ENCODE measurements at regions not wholly inside any gene's neighbourhood (a gene's known extent, or its start where the extent isn't known, plus 50 kb on each side); places are given as distances from the start of the nearest gene placed in this dataset.

DNA sequence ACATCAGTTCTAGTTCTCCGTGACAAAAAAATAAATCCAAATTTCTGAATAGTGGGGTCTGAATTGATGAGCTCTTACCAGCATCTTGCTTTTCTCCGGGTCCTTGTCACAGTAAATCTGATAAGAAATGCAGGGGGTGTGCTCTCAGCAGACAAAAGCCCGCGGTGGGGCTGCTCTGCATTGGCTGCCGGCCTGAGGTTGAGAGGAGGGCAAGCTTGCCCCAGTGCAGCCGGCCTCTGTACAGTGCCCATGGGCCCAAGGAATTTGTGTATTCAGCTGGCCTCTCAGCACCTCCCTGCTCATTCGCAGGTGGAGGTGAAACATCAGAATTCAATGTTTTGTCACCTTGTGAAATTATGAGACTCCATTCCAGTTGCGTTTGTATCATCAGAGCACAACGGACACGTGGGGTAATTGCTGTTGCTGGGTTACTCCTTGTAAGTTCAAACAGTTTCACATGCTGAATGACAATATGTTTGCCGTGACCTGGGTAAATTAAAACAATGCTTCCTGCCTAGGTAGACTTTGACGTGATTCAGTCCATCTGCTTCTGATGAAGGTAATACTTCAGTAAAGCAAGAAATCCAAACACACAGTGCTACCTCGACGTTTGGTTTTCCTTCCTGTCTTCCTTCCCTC, 596.4 kb downstream of the MID1IP1 start:
- TF ChIP-seq, protein P1, sequence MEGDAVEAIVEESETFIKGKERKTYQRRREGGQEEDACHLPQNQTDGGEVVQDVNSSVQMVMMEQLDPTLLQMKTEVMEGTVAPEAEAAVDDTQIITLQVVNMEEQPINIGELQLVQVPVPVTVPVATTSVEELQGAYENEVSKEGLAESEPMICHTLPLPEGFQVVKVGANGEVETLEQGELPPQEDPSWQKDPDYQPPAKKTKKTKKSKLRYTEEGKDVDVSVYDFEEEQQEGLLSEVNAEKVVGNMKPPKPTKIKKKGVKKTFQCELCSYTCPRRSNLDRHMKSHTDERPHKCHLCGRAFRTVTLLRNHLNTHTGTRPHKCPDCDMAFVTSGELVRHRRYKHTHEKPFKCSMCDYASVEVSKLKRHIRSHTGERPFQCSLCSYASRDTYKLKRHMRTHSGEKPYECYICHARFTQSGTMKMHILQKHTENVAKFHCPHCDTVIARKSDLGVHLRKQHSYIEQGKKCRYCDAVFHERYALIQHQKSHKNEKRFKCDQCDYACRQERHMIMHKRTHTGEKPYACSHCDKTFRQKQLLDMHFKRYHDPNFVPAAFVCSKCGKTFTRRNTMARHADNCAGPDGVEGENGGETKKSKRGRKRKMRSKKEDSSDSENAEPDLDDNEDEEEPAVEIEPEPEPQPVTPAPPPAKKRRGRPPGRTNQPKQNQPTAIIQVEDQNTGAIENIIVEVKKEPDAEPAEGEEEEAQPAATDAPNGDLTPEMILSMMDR (conservative IDR thresholded peaks at IDR 0.05), result no peak
- H3K27ac ChIP-seq, result no peak overlapping the region

DNA sequence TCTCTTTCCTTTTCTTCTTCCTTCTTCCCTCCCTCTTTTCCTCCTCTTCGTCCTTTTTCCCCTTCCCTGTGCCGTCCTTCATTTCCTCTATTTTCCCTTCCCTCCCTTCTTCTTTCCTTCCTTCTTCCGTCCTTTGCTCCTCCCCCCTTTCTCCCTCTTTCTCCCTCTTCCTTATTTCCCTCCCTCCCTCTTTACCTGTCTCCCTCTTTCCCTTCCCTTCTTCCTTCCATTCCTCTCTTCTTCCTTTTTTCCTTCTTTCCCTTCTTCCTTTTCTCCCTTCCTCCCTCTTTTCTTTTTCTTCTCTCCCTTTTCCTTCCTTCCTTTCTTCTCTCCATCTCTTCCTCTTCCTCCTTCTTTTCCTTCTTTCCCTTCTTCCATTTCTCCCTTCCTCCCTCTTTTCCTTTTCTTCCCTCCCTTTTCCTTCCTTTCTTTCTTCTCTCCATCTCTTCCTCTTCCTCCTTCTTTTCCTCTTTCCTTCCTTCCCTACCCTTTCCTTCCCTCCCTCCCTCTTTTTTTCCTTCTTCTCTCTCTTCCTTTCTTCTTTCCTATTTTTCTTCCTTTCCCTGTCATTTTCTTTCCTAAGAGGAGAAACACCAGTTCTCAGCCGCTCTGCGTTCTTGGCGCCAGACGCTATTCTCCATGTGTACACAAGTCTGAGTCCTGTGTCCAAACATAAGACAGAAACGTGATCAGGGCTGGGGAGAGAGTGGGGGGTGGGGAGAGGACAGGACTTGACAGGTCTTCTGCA, 597.1 kb downstream of the MID1IP1 start:
- no peak overlapping the region for H3K27ac ChIP-seq
- TF ChIP-seq, protein P1 (conservative IDR thresholded peaks at IDR 0.05), result no peak

DNA sequence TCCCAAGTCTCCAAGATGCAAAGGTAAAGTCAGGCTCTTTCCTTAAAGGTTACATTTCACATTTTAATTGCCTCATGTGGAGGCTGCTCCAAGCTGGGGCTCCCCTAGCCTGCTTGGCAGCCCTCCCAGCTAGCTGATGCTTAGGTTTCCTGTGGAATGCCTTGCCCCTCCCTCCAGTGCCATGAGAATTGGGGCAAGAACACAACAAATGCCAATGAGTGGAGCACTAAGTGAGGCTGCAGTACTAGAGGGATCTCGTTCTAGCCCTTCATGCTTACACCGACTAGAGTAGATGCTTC, 597.7 kb downstream of the MID1IP1 start:
- TF ChIP-seq, protein P1 (conservative IDR thresholded peaks at IDR 0.05), result no peak
- no peak overlapping the region for H3K27ac ChIP-seq

DNA sequence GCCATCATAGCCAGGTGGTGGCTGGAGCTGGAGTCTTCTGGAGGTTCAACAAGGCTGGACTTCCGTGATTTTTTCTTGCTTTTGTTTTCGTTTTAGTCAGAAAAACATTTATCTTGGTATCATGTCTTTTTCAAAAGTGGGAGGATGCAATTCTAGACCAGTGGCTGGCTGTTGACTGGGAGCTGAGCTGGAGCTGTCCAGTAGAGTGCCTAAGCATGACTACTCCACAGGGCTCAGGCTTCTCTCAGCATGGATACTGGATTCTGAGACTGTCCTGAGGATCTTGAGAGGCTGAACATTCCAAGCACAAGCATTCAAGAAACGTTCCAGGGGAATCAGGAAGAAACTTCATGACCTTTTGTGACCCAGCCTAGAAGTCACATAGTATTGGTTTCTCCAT, 598.1 kb downstream of the MID1IP1 start:
- H3K27ac ChIP-seq, result no peak overlapping the region
- TF ChIP-seq, protein P1 (conservative IDR thresholded peaks at IDR 0.05), result no peak

DNA sequence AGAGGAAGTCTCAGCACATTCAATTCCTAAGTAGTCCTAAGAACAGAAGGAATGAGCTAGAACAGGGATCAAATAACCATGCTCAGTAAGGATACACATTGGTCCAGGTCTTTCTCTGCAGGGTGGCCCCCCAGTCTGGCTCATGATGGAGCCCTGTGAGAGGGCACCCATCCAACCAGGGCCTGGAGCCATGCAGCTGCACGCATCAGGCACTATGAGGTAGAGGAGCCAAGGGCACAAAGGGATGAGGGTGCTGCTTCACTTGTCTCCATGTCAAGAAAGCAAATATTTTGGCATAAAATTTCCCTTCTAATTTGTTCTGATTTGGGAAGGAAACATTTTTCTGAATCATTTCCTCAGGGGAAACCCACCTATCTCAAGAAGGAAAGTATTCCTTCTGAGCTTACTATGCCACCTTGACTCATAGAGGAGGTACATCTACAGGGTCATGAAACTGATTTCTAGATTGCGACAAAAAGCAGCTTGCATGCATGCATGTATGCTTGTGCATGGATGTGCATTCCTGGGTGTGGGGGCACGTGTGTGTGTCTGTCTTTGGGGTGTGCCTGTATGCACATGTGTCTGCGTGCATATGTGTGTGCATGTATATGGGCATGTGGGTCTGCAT, 600.3 kb downstream of the MID1IP1 start:
- TF ChIP-seq, protein P1 (conservative IDR thresholded peaks at IDR 0.05), result no peak
- no peak overlapping the region for H3K27ac ChIP-seq

DNA sequence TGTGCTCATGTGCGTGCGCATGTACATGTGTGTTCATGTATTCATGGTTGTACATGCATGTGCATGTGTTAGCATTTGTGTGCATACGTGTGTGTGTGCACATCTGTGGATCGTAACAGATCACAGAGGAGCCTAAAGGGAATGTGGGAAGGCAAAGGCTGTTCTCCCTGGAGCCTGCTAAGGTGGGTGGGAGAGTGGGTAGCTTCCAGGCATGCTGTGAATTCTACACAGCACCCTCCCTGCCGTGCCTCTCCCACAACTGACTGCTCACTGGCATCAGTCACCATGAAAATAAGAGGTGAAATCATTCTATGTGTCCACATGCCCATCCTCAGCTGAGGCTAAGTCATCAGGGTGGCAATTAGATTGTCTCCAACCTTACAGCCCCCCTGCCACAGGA, 600.9 kb downstream of the MID1IP1 start:
- TF ChIP-seq, protein P1 (conservative IDR thresholded peaks at IDR 0.05), result no peak
- no peak overlapping the region for H3K27ac ChIP-seq

DNA sequence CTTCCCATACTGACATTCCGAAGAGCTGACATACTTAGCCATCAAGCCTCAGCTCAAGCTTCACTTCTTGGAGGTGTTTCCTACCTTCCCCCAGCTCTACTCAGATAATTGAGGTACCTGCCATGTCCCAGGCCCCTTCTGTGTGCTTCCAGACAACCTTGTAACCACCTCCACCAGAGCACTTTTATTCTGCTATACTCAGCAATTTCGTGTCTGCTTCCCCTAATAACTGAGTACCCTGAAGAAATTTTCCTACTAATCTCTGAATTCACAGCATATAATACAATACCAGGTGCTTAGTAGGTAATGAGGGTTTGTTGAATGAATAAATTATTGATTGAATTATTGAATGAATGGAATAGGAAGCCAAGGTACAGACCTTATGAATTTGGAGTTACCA, 605.5 kb downstream of the MID1IP1 start:
- no peak overlapping the region for H3K27ac ChIP-seq
- TF ChIP-seq, protein P1 (conservative IDR thresholded peaks at IDR 0.05), result no peak

Data from VCaP (cell line).